ENCODE measurements at regions not wholly inside any gene's neighbourhood (a gene's known extent, or its start where the extent isn't known, plus 50 kb on each side); places are given as distances from the start of the nearest gene placed in this dataset.

GRCh38 chr3:145623349-145623748 is 537.6 kb downstream of the PLOD2 start:
- Histone ChIP-seq H3K4me3 (no peak overlapping the region), H3K9me3 (no peaks in the 10 kb centered on the region), H3K36me3 (no peaks in the 10 kb centered on the region), H3K27me3 (no peaks in the 10 kb centered on the region), H3K27ac (no peak overlapping the region), H3K4me1 (no peaks in the 10 kb centered on the region)
- no peak for TF ChIP-seq CTCF (IDR thresholded peaks at IDR 0.05)
- no peak for DNase-seq (ENCODE audit: low spot score in 2 of 2)
- intact Hi-C loops (cut with DNase I) = no loop called here

GRCh38 chr3:145628211-145628610 is 532.8 kb downstream of the PLOD2 start:
- H3K36me3 ChIP-seq = no peaks in the 10 kb centered on the region
- intact Hi-C loops (cut with DNase I) = no loop called here
- peaks cover 0 to 19% of the 10 kb centered on the region in 2 donors for H3K9me3 ChIP-seq
- H3K27ac ChIP-seq = no peak overlapping the region
- no peak for TF ChIP-seq CTCF (IDR thresholded peaks at IDR 0.05)
- no peak overlapping the region for H3K4me3 ChIP-seq
- H3K27me3 ChIP-seq = no peaks in the 10 kb centered on the region
- DNase-seq (ENCODE audit: low spot score in 2 of 2) = no peak
- no peaks in the 10 kb centered on the region for H3K4me1 ChIP-seq

GRCh38 chr3:145637105-145637504 is 523.9 kb downstream of the PLOD2 start:
- peaks cover 0 to 3% of the 10 kb centered on the region in 2 donors for H3K9me3 ChIP-seq
- no peak overlapping the region for H3K4me3 ChIP-seq
- no peaks in the 10 kb centered on the region for H3K4me1 ChIP-seq
- DNase-seq (ENCODE audit: low spot score in 2 of 2) = no peak
- no peak overlapping the region for H3K27ac ChIP-seq
- H3K36me3 ChIP-seq = no peaks in the 10 kb centered on the region
- no peaks in the 10 kb centered on the region for H3K27me3 ChIP-seq
- intact Hi-C loops (cut with DNase I) = no loop called here
- TF ChIP-seq CTCF (IDR thresholded peaks at IDR 0.05) = no peak

GRCh38 chr3:145639003-145639606 is 521.9 kb downstream of the PLOD2 start:
- no peak overlapping the region for H3K27ac ChIP-seq
- no peaks in the 10 kb centered on the region for H3K36me3 ChIP-seq
- H3K9me3 ChIP-seq = no peaks in the 10 kb centered on the region
- H3K4me1 ChIP-seq = no peaks in the 10 kb centered on the region
- intact Hi-C loops (cut with DNase I) = no loop called here
- DNase-seq (ENCODE audit: low spot score in 2 of 2) = no peak
- H3K4me3 ChIP-seq = no peak overlapping the region
- no peaks in the 10 kb centered on the region for H3K27me3 ChIP-seq
- TF ChIP-seq CTCF (IDR thresholded peaks at IDR 0.05) = no peak

- no peak for TF ChIP-seq CTCF (IDR thresholded peaks at IDR 0.05)
- H3K4me1 ChIP-seq = no peaks in the 10 kb centered on the region
- no peaks in the 10 kb centered on the region for H3K27me3 ChIP-seq
- H3K27ac ChIP-seq = no peak overlapping the region
- H3K4me3 ChIP-seq = no peak overlapping the region
- DNase-seq (ENCODE audit: low spot score in 2 of 2) = no peak
- H3K9me3 ChIP-seq = no peaks in the 10 kb centered on the region
- intact Hi-C loops (cut with DNase I) = no loop called here
- H3K36me3 ChIP-seq = no peaks in the 10 kb centered on the region
These were observed 521.1 kb downstream of the PLOD2 start for GRCh38 chr3:145639875-145640274.

- DNase-seq (ENCODE audit: low spot score in 2 of 2) = no peak
- no peaks in the 10 kb centered on the region for H3K27me3 ChIP-seq
- intact Hi-C loops (cut with DNase I) = no loop called here
These were observed 512.6 kb downstream of the PLOD2 start for GRCh38 chr3:145648396-145648795.

More at GRCh38 chr3:145648396-145648795, 512.6 kb downstream of the PLOD2 start:
- H3K27ac ChIP-seq = no peak overlapping the region
- no peaks in the 10 kb centered on the region for H3K36me3 ChIP-seq
- no peak overlapping the region for H3K4me3 ChIP-seq
- TF ChIP-seq CTCF (IDR thresholded peaks at IDR 0.05) = no peak
- H3K9me3 ChIP-seq = no peaks in the 10 kb centered on the region
- H3K4me1 ChIP-seq = no peaks in the 10 kb centered on the region
